HG02642 (cell line): ENCODE measurements at regions not wholly inside any gene's neighbourhood (a gene's known extent, or its start where the extent isn't known, plus 50 kb on each side); places are given as distances from the start of the nearest gene placed in this dataset.

Experiments used
- ATAC-seq: cut with Tn5 transposase; IDR thresholded peaks from one replicate; pipeline ENCODE4 v1.9.1; 2021; ENCODE audit warnings: mild to moderate bottlenecking; ENCODE audit not compliant: unreplicated experiment, poor library complexity

DNA sequence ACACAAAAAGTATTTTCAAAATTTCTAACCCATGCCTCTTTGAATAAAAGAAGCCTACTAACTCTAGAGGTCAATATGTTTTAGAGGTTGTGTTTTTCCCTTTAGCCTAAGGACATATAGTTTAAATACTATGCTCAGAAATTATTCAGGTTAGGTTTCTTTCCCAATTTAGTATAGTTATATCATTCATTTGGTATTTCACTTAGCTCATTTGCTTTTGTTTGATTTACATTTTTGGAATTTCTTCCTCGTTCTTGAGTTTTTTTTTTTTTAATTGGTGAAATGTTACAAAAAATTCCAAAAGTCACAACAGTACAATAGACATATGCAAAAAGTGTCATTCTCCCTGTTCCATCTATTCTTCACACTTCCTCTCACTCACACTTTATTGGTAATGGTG lies 371.3 kb upstream of the TNP1 start:
- ATAC-seq, result no peak

DNA sequence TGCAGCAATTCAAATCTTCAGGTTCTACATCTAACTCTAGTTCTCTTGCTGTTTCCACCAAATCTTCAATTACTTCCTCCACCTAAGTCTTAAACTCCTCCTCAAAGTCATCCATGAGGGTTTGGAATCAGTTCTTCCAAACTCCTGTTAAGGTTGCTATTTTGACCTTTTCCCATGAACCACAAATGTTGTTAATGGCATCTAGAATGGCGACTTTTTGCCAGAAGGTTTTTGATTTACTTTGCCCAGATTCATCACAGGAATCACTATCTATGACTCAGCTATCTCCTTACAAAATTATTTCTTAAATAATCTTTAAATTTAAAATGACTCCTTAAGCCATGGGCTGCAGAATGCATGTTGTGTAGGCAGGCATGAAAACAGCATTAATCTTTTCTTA lies 368.9 kb upstream of the TNP1 start:
- ATAC-seq, result no peak

DNA sequence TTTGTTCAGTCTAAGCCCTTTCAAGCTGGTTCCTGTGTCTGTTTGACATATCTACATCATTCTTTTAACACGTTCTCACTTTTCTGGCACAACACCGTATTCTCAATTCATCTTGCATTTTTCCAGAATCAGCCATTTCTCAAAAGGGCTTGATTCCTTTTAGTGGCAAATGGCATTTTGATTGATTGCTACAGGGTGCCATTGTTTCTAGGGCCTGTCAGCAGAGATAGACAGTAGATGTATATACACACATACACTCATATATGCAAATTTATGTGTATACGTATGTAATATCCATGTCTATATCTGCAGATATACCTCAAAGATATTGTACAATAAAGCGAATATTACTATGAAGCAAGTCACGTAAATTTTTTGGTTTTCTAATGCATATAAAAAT lies 367.9 kb upstream of the TNP1 start:
- ATAC-seq, result no peak

DNA sequence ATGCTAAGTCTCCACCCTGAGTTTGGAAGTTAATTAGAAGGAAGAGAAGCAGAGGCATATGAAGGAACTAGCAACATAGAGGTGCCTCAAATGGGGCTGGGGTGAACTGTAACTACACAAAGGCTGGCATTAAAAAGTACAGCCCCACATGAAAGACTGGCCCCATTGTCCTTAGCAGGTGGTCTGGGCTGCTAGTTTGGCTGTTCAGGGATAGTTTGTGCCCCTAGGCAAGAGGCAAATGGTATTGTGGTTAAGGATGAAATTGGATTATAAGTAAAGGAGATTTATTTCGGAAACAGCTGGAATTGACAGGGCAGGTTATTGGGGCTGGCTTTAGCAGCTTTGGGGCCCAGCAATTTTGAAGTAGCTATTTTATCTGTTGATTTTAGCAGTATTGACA lies 365.7 kb upstream of the TNP1 start:
- ATAC-seq, result no peak

DNA sequence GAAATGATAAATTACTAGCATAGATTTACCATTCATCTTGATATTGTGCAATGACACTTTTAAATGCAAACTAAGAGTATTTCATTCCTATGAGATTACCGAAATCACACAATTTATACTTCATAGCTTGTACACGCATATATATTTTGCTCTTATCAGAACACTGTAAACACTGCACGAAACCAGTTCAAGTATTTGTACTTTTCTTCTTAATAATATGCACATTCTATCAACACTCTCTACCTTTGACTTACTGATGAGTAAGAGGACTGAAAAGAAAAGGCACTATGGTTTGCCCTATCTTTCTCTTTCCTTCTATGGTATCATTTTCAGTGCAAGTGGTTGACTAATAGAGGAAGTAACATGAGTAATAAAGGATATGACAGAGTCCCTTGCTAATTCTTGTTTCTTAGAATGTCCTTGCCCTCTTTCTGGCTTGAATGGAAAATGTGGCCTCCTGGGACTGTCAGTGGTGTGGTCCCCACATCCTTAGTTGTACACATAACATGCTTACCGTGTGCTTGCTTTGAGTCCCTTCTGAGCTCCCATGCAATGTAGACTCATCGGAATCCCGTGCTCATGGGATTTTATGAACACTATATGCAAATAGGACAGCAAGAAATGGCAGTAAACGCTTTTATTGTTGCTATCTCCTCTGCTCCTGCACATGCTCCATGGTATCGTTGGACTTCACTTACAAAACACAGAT lies 363.5 kb upstream of the TNP1 start:
- peak; percentile 85 for ATAC-seq

DNA sequence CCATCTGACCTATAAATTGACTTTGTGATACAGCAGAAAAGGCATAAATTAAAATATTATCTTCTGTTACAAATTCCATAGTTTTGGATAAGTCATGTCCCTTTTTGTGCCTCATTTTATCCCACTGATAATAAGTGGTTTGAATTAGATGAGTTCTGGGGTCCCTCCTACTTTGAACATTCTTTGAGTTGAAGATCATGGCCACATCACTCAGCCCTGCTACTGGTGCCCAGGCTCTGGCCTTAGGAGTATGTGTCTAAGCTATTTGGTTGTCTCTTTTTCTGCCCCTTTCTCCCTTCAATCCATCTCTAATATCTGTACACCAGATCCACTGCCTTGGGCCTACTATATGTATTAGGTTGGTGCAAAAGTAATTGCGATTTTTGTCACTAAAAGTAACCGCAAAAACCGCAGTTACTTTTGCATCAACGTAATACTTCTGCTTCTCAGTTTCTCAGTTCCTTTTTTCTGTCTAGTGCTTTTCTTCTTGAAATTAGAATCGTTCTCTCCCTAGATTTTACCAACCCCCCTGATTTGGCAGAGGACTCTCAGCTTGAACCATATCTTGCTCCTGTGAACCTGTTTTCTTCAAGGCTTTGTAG lies 362.5 kb upstream of the TNP1 start:
- peak; percentile 40 for ATAC-seq

DNA sequence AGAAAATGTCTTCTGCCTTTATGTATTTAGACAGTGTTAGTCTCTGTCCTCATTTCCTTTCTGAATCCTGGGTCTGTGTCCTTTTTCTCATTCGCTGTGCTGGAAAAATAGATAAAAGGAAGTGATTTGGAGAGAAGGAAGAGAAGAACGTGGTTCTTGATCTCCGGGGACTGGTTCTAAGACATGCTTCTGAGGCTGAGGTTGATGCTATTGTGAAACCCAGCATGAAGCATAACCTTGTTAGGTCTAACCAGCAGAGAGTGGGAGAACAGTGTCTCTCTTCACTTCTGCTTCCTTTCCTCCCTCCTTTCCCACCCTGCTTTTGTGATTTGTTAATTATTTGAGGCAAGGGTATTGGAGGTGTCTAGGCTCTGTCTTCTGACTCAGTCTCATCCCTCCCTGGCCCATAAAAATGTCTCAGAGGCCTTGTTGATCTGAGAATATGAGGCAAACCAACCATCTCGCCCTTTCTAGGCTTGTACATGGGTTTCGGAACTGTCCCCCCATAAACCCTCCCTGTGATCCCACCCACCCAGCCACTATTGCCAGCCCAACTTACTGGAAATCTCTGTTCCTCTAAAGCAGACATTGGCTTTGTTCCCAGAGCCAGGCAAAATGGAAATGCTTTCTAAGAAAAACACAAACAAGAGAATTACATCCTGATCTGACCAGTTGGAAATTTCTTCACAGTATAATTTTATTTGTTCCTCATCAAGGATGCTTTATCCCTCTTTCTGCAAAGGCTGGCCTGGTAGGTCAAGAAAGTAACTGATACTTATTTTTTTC lies 360.6 kb upstream of the TNP1 start:
- no peak for ATAC-seq

DNA sequence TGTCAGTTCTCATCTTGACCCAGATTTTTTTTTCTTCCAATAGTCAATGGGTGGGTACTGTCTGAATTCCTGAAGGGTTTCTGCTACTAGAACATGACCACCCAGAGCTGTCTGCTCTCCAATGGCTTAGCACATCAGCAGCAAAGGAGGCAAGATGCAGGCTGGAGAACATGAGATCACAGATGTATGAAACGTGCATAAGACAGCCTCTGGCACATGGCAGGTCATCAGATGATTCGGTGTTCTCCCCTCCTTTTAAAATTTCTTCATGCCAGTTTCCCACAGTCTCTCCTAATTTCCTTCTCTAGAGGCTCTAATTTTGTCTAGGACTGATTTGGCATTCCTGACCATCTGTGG lies 359.3 kb upstream of the TNP1 start:
- ATAC-seq, result no peak

DNA sequence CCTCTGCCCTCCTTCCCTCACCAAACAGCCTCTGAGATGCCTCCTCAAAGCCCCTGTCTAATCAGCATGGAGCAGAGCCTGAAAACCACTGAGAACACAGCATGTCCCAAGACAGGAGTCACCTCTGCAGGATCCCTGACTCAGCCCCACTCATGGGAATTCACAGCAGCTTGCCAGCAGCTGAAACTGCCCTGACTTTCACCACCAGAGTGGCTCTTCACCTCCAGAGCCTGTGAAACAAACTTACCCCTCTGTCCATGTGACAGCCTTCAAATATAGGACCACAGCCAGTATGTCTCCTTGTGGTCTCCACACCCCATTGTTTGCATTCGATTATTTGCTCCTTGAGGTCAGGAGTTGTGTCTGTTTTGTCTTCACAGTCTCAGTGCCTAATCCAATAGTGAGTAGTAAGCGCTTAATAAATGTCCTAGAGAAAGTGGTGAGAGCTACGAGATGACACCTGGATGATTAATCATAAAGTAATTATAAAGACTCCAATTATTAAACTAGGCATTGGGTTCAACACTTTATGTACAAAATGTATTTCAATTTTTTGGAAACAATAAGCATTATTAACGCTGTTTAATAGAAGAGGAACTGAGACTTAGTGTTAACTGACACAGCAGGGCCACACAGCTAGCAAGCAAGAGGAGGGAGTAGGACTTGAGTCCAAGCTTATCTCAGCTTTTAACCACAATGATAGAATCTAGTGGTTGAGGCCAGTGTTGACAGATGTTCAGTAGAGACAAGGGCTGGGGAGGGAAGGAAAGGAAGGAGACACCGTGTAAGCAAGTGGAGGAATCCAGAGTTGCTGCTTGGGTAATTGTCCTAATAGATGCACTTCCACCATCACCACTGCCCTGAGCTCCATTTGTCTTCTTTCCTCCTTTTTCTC lies 358.7 kb upstream of the TNP1 start:
- peak; percentile 54 for ATAC-seq

DNA sequence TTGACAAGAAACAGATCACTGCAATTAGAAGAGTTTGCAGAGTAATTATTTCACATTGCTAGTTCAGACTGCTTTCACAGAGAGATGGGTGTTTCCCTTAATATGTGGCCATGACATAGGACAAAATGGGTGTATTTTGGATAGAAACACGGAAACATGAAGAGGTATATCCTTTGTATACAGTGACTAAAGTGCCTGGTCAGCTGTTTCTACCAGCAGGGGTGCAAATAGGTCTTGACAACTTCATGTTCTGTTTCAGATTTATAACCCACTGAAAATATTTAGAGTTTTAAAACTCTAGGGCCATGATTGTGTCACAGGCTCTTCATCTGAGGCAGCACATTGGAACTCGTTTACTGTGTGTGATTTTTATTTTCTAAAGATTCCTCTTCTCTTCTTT lies 357.1 kb upstream of the TNP1 start:
- ATAC-seq, result no peak

DNA sequence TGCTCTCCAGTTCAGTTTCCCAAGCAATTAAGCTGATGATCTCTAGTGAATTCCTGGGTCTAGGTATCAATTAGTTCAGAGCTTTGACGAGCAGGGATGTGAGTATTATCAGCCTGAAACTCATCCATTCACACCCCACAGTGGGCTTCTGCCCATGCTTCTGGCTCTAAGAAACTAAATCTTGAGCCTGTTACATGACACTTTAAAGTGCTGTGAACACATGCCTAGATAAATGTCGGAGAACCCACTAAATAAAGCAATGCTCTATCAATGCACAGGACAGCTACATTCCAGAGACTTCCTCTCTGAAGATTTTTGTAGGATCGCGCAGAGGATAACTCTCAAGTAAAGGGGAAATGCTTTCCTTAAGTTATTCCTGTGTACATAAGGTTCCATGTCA lies 356.5 kb upstream of the TNP1 start:
- no peak for ATAC-seq

DNA sequence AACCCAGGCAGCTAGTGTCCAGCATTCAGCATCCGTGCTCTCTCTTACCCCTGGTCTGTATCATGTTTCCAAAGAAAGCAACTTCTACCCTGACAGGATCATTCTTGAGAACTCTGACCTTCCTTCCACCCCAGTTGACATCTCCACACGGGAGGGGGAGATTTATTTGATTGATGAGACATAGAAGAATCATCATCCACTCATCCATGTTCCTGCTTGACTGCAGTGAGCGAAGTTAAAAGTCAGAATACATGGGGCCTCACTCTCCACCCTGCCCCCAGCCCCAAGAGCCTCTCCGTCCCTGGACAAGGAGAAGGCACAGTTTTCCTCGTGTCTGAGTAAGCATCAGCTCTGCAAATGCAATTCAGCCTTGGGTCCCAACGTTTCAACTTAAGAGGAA lies 356.0 kb upstream of the TNP1 start:
- no peak for ATAC-seq

DNA sequence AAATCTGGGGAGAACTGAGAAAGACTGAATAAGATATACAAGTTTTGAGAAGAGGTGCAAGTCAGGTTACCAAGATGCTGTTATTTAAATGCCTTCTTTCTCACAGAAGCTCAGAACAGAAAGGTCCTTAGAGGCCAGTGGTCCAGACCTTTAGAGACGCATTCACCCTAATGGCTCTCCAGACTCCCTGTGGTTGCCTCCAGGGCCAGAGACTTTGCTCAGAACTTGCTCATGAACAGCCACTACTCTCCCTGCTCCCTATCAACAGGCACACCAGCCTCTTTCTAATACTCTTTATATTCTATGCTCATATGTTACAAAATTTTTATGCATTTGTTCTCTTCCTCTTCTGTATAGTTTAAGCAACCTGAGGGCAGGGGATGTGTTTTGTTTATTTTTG lies 349.0 kb upstream of the TNP1 start:
- ATAC-seq, result no peak

DNA sequence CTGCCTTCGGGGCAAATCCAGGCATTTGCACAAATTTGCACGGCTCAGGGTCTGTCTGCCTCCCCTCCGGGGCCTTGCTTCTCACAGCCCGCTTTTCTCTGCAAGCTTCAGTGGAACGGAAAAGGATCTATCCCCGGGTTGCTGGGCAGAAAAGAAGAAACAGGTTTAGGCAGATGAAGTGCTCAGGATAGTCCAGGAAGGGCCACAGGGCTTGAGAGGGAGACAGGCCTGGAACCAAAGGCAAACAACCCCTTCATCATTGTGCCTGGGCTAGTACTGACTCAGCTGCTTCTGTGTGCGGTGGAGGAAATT lies 347.8 kb upstream of the TNP1 start:
- ATAC-seq, result no peak

DNA sequence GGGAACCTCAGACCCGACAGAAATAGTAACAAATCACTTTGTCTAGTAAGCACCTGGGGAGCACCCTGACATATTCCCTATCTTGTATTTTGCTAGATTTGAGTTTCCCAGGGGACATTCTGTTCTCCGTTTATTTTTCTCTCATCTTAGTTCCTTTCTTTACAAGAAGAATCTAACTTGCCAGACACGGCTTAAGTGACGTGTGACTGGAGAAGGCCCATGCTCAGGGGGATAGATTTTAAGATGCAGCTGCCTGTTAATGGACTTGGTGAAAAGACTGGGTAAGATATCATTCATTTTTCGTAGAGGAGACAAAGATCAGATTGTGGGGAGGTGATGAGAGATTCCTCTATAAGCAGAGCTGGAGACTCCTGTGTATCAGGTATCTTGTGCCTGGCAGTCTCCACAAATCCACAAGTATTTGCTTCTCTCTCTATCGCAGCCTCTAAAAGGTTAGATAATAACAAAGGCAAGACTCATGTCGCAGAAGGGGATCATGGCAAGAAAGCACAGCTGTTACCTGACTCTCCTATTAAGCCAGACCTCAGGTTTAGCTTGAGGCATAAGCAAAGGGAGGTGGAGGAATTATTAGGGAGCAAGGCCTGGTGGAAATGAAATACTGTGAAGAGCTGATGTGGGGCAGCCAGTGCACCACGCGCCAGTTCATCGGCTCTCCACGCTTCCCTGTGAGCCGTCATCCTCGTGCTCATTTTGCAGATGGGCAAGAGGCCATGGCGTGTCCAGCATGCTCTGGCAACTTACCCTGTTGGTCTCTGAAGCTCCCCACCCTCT lies 347.2 kb upstream of the TNP1 start:
- ATAC-seq, result no peak

DNA sequence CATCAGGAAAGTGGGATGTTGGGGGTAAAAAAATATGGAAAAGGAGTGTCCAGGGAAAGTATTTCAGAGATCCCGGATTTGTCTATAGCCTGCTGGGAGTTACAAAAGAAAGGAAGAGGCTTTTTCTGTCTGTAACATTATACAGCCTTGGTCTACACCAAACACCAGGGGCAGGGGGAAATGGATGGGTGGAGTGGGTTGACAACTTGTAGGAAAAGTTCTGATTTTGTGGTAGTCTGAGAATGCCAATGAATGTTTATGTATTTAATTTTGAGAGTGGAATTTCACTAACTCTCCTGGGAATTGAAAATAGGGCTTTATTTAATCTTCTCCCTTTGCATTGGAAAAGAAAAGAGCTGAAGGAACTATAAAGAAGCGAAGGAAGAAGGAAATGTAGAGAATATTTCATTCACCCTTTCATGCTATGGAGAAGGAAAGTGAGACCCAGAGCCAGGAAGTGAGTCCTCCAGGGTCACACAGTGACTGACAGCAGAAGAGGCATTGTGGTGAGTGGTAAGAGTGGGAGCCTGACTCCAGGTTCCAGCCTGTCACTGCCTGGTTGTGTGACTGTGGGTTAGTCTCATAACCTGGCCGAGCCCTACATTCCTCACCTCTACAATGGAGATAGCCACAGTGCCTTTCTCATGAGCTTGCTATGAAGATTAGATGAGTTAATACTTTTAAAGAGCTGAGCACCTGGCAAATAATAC lies 346.3 kb upstream of the TNP1 start:
- ATAC-seq, result no peak

DNA sequence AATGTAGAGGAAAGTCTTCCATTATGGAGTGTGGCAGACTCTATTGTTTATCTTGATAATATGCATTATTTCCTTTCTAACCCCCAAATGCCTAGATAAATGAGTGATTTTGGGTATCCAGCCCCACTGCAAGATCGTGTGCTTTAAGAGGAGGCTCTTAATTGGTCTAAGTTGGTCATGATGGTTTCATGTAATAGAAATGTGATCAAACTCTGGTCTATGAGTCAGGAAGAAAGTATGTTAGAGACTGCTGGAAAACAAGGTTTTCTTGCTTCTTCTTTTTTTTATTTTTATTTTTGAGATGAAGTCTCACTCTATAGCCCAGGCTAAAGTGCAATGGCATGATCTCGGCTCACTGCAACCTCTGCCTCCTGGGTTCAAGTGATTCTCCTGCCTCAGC lies 344.5 kb upstream of the TNP1 start:
- ATAC-seq, result no peak

DNA sequence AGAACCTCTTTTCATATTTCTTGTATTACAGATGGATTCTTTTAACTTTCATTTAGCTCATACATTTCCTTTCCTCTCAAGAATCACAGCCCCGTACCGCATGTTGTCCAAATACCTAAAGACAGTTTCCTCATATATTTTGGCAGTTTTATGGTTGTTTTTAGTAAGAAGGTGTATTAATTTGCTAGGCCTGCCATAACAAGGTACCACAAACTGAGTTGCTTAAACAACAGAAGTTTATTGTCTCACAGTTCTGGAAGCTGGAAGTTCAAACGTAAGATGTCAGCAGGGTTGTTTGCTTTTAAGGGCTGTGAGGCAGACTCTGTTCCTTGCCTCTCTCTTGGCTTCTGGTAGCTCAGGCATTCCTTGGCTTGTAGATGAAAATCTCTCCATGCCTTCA lies 343.2 kb upstream of the TNP1 start:
- no peak for ATAC-seq

DNA sequence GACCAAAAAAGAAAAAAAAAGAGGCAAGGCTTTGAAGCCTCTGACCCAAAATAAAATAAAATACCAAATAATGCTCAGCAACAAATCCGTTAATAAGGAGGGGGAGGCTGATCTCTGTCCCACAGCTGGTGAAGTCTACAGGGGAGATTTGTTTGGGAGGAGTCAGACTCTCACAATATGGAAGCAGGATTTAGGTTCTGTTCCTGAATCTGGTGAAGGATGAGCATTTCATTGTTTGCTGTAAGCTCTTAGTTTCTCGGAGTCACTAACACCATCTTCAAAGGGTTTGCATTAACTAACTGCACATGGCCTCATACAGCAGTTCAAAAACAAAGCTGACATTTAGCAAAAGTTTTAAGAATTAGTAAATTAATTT lies 339.4 kb upstream of the TNP1 start:
- ATAC-seq, result no peak
